ENCODE measurements at regions not wholly inside any gene's neighbourhood (a gene's known extent, or its start where the extent isn't known, plus 50 kb on each side); places are given as distances from the start of the nearest gene placed in this dataset.

DNA sequence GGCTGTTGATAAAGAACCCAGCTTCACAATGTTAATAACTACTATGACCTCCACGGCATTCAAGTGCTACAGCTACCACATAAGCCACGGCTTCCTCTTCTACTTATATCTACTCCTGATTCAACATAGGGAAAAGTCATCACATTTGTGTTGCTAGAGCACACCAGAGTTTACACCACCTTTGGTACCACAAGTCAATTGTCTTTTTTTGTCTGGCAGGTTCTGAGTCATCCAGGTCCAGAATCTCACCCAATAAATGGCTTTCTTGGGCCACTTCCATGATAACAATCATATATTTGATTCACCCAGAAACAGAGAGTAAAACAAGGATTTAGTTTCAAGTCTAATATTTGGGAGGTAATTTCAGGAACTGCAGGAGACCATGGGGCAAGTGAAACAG, 480.2 kb downstream of the TMX3 start:
- ATAC-seq, result no peak
- no peaks in the 10 kb centered on the region for H3K36me3 ChIP-seq
- no peaks in the 10 kb centered on the region for H3K27me3 ChIP-seq
- no peaks in the 10 kb centered on the region for H3K9me3 ChIP-seq
- no peak overlapping the region for H3K4me3 ChIP-seq
- intact Hi-C loops (cut with DNase I), result no loop called here
- H3K27ac ChIP-seq, result no peak overlapping the region
- DNase-seq, result no peak
- H3K4me1 ChIP-seq, result no peaks in the 10 kb centered on the region
- no peak for TF ChIP-seq CTCF (IDR thresholded peaks at IDR 0.05)

DNA sequence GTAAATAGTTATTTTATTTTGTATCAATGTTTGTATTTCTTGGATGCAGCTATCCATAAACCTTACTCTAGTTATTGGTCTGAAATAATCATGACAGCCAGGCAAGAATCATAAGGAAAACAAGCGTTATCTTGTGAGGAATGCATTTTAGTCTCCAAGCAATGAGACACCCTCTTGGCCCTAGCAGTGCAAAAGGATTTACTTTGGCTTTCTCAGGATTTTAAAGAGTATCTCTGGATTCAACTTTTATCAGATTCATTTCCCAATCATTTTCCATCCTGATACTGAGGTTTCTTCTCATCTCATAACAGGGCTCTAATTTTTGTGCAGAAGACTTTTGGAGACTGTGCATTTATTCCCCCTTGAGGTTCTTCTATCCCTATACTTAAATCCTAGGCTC, 480.8 kb downstream of the TMX3 start:
- H3K4me3 ChIP-seq, result no peak overlapping the region
- intact Hi-C loops (cut with DNase I), result no loop called here
- H3K4me1 ChIP-seq, result no peaks in the 10 kb centered on the region
- ATAC-seq (no peak), DNase-seq (no peak)
- no peaks in the 10 kb centered on the region for H3K9me3 ChIP-seq
- H3K27me3 ChIP-seq, result no peaks in the 10 kb centered on the region
- no peak for TF ChIP-seq CTCF (IDR thresholded peaks at IDR 0.05)
- no peak overlapping the region for H3K27ac ChIP-seq
- no peaks in the 10 kb centered on the region for H3K36me3 ChIP-seq

DNA sequence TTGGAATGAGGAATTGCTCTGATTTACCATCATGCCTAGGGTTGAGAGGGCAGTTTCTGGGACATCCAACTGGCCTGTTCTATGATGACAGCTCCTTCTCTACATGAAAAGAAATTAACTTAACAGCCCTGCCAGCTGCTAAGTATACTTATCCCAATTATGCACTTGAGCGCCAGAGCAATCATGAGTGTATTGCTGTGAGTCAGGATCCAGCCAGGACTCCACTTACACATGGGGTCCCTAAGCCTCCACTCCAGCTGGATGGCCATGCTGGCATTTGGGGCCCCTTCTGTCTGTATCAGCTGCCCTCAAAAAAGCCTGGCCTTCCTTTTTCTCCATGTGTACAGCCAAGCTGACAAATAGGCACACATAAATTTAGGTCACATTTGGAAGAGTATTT, 481.9 kb downstream of the TMX3 start:
- Histone ChIP-seq H3K27ac (no peak overlapping the region), H3K4me1 (no peaks in the 10 kb centered on the region), H3K9me3 (peaks cover 0 to 6% of the 10 kb centered on the region in 2 donors), H3K27me3 (no peaks in the 10 kb centered on the region), H3K36me3 (no peaks in the 10 kb centered on the region), H3K4me3 (no peak overlapping the region)
- ATAC-seq (no peak), DNase-seq (no peak)
- no peak for TF ChIP-seq CTCF (IDR thresholded peaks at IDR 0.05)
- intact Hi-C loops (cut with DNase I), result no loop called here

- no peak overlapping the region for H3K4me3 ChIP-seq
- intact Hi-C loops (cut with DNase I), result no loop called here
Observed at GRCh38 chr18:68229351-68229750, 485.6 kb downstream of the TMX3 start.

GRCh38 chr18:68221111-68221724, 493.7 kb downstream of the TMX3 start:
- no peak for TF ChIP-seq CTCF (IDR thresholded peaks at IDR 0.05)
- no peaks in the 10 kb centered on the region for H3K27me3 ChIP-seq
- no peak overlapping the region for H3K27ac ChIP-seq
- intact Hi-C loops (cut with DNase I), result no loop called here
- no peaks in the 10 kb centered on the region for H3K4me1 ChIP-seq
- H3K4me3 ChIP-seq, result no peak overlapping the region
- H3K9me3 ChIP-seq, result no peaks in the 10 kb centered on the region
- DNase-seq (no peak), ATAC-seq (no peak)
- no peaks in the 10 kb centered on the region for H3K36me3 ChIP-seq

More at GRCh38 chr18:68229351-68229750, 485.6 kb downstream of the TMX3 start:
- no peak for DNase-seq
- no peak overlapping the region for H3K27ac ChIP-seq
- H3K36me3 ChIP-seq, result no peaks in the 10 kb centered on the region
- no peak for ATAC-seq
- no peak for TF ChIP-seq CTCF (IDR thresholded peaks at IDR 0.05)
- H3K4me1 ChIP-seq, result no peaks in the 10 kb centered on the region
- no peaks in the 10 kb centered on the region for H3K27me3 ChIP-seq
- H3K9me3 ChIP-seq, result peaks cover 0 to 6% of the 10 kb centered on the region in 2 donors

Measured in left lung (tissue), 4 donors.